H1 (cell line): ENCODE measurements at regions not wholly inside any gene's neighbourhood (a gene's known extent, or its start where the extent isn't known, plus 50 kb on each side); places are given as distances from the start of the nearest gene placed in this dataset.

Source experiments
- BACH1 ChIP-seq: IDR thresholded peaks from 2 replicates; pipeline ENCODE4 v1.6.1; 2012; ENCODE audit warnings: low read length, improper control_type of control experiment
- CHD7 ChIP-seq: fragments of 300-600 bp; sonication (generic); IDR thresholded peaks from 2 replicates; pipeline ENCODE4 v1.7.1; 2012; ENCODE audit warnings: low read length, moderate library complexity, mild to moderate bottlenecking, inconsistent platforms; ENCODE audit not compliant: insufficient replicate concordance

GRCh38 chr18:76255070-76255683 is 239.9 kb downstream of the ZNF516 start (continued):
- no peak for TF ChIP-seq CHD7
- no peak for TF ChIP-seq BACH1
